ENCODE measurements at regions not wholly inside any gene's neighbourhood (a gene's known extent, or its start where the extent isn't known, plus 50 kb on each side); places are given as distances from the start of the nearest gene placed in this dataset.

- H3K4me1 ChIP-seq (ENCODE audit: insufficient read depth, low read length) = no peaks in the 10 kb centered on the region
- no peak overlapping the region for H2AFZ ChIP-seq (ENCODE audit: low read depth, low read length)
- peaks cover 10% of the 10 kb centered on the region for H3K27me3 ChIP-seq (ENCODE audit: insufficient read depth, low read length)
- H3K9me3 ChIP-seq (ENCODE audit: low read length) = no peaks in the 10 kb centered on the region
- no peaks in the 10 kb centered on the region for H3K36me3 ChIP-seq (ENCODE audit: insufficient read depth, low read length)
- no peak overlapping the region for H3K4me3 ChIP-seq (ENCODE audit: low read length)
Observed at GRCh38 chr18:5653802-5654201, 110.0 kb upstream of the EPB41L3 start.

GRCh38 chr18:5651736-5652135 is 107.9 kb upstream of the EPB41L3 start:
- Histone ChIP-seq H3K27me3 (ENCODE audit: insufficient read depth, low read length) (peaks cover 10% of the 10 kb centered on the region), H3K9me3 (ENCODE audit: low read length) (no peaks in the 10 kb centered on the region), H3K36me3 (ENCODE audit: insufficient read depth, low read length) (no peaks in the 10 kb centered on the region), H3K4me1 (ENCODE audit: insufficient read depth, low read length) (no peaks in the 10 kb centered on the region), H2AFZ (ENCODE audit: low read depth, low read length) (no peak overlapping the region), H3K4me3 (ENCODE audit: low read length) (no peak overlapping the region)

DNA sequence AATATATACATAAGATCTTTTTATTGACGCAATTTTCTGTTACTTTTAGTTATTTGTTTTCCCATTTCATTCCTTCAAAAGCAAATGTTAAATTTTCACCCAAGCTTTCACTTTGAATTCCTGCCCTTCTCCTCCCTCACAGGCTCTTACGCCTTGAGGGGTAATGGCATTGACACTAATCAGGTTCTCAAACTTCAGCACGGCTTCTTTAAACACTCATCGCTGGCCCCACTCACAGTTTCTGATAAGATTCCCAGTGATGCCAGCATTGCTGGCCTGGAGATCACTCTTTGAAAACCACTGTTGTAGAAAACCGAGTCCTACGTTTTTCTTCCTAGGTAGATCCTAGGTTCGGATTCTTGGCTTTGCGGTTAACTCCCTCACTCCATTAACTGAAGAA is 105.6 kb upstream of the EPB41L3 start:
- Histone ChIP-seq H3K36me3 (ENCODE audit: insufficient read depth, low read length) (no peaks in the 10 kb centered on the region), H3K9me3 (ENCODE audit: low read length) (no peaks in the 10 kb centered on the region), H3K4me3 (ENCODE audit: low read length) (no peak overlapping the region), H3K4me1 (ENCODE audit: insufficient read depth, low read length) (peaks cover 3% of the 10 kb centered on the region), H3K27me3 (ENCODE audit: insufficient read depth, low read length) (peaks cover 7% of the 10 kb centered on the region), H2AFZ (ENCODE audit: low read depth, low read length) (no peak overlapping the region)

GRCh38 chr18:5646739-5647138 is 102.9 kb upstream of the EPB41L3 start:
- H3K27me3 ChIP-seq (ENCODE audit: insufficient read depth, low read length) = no peaks in the 10 kb centered on the region
- no peak overlapping the region for H3K4me3 ChIP-seq (ENCODE audit: low read length)
- H3K4me1 ChIP-seq (ENCODE audit: insufficient read depth, low read length) = peaks cover 3% of the 10 kb centered on the region
- no peaks in the 10 kb centered on the region for H3K9me3 ChIP-seq (ENCODE audit: low read length)
- H3K36me3 ChIP-seq (ENCODE audit: insufficient read depth, low read length) = no peaks in the 10 kb centered on the region
- no peak overlapping the region for H2AFZ ChIP-seq (ENCODE audit: low read depth, low read length)

GRCh38 chr18:5643288-5643687 is 99.5 kb upstream of the EPB41L3 start:
- Histone ChIP-seq H2AFZ (ENCODE audit: low read depth, low read length) (no peak overlapping the region), H3K27me3 (ENCODE audit: insufficient read depth, low read length) (peaks cover 10% of the 10 kb centered on the region), H3K4me3 (ENCODE audit: low read length) (no peak overlapping the region), H3K36me3 (ENCODE audit: insufficient read depth, low read length) (no peaks in the 10 kb centered on the region), H3K4me1 (ENCODE audit: insufficient read depth, low read length) (peaks cover 3% of the 10 kb centered on the region), H3K9me3 (ENCODE audit: low read length) (no peaks in the 10 kb centered on the region)

- Histone ChIP-seq H3K36me3 (ENCODE audit: insufficient read depth, low read length) (no peaks in the 10 kb centered on the region), H3K9me3 (ENCODE audit: low read length) (no peaks in the 10 kb centered on the region)
Observed at GRCh38 chr18:5640939-5641338, 97.1 kb upstream of the EPB41L3 start.

DNA sequence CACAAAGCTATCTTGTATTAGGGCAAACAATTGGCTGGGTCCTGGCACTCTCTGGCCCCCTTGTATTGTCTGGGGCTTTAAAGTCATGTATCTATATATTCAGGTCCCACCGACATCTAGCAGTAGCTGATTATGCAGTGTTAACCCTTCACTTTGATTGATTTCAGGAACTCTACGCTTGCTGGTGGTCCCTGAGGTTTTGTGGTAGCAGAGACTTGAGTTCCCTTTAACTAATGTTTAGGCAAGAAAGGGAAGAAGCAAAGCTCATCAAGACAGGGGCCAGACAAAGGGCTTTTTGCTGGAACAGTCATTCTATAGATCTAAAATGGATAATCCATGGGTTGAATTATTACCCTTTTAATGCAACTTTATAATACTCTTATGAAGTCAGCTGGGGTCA is 95.3 kb upstream of the EPB41L3 start:
- no peak overlapping the region for H2AFZ ChIP-seq (ENCODE audit: low read depth, low read length)
- H3K27me3 ChIP-seq (ENCODE audit: insufficient read depth, low read length) = peaks cover 13% of the 10 kb centered on the region
- H3K4me3 ChIP-seq (ENCODE audit: low read length) = no peak overlapping the region
- no peaks in the 10 kb centered on the region for H3K9me3 ChIP-seq (ENCODE audit: low read length)
- no peaks in the 10 kb centered on the region for H3K36me3 ChIP-seq (ENCODE audit: insufficient read depth, low read length)
- H3K4me1 ChIP-seq (ENCODE audit: insufficient read depth, low read length) = no peaks in the 10 kb centered on the region

More at GRCh38 chr18:5640939-5641338, 97.1 kb upstream of the EPB41L3 start:
- no peak overlapping the region for H2AFZ ChIP-seq (ENCODE audit: low read depth, low read length)
- no peaks in the 10 kb centered on the region for H3K4me1 ChIP-seq (ENCODE audit: insufficient read depth, low read length)
- no peak overlapping the region for H3K4me3 ChIP-seq (ENCODE audit: low read length)
- H3K27me3 ChIP-seq (ENCODE audit: insufficient read depth, low read length) = peaks cover 13% of the 10 kb centered on the region

- no peaks in the 10 kb centered on the region for H3K9me3 ChIP-seq (ENCODE audit: low read length)
- no peak overlapping the region for H2AFZ ChIP-seq (ENCODE audit: low read depth, low read length)
- H3K4me3 ChIP-seq (ENCODE audit: low read length) = no peak overlapping the region
- peaks cover 49% of the 10 kb centered on the region for H3K27me3 ChIP-seq (ENCODE audit: insufficient read depth, low read length)
- H3K36me3 ChIP-seq (ENCODE audit: insufficient read depth, low read length) = no peaks in the 10 kb centered on the region
- peaks cover 7% of the 10 kb centered on the region for H3K4me1 ChIP-seq (ENCODE audit: insufficient read depth, low read length)
Observed at GRCh38 chr18:5632041-5632440, 88.2 kb upstream of the EPB41L3 start.

- H3K9me3 ChIP-seq (ENCODE audit: low read length) = no peaks in the 10 kb centered on the region
- H2AFZ ChIP-seq (ENCODE audit: low read depth, low read length) = no peak overlapping the region
- H3K4me3 ChIP-seq (ENCODE audit: low read length) = no peak overlapping the region
- H3K4me1 ChIP-seq (ENCODE audit: insufficient read depth, low read length) = peaks cover 7% of the 10 kb centered on the region
- H3K27me3 ChIP-seq (ENCODE audit: insufficient read depth, low read length) = peaks cover 56% of the 10 kb centered on the region
- H3K36me3 ChIP-seq (ENCODE audit: insufficient read depth, low read length) = no peaks in the 10 kb centered on the region
Observed at GRCh38 chr18:5630900-5631413, 87.2 kb upstream of the EPB41L3 start.

GRCh38 chr18:5630057-5630899 is 86.5 kb upstream of the EPB41L3 start:
- Histone ChIP-seq H3K27me3 (ENCODE audit: insufficient read depth, low read length) (peaks cover 56% of the 10 kb centered on the region), H2AFZ (ENCODE audit: low read depth, low read length) (peak overlapping the region; percentile 85), H3K9me3 (ENCODE audit: low read length) (no peaks in the 10 kb centered on the region), H3K4me1 (ENCODE audit: insufficient read depth, low read length) (peaks cover 8% of the 10 kb centered on the region), H3K4me3 (ENCODE audit: low read length) (peak overlapping the region; percentile 59), H3K36me3 (ENCODE audit: insufficient read depth, low read length) (no peaks in the 10 kb centered on the region)

DNA sequence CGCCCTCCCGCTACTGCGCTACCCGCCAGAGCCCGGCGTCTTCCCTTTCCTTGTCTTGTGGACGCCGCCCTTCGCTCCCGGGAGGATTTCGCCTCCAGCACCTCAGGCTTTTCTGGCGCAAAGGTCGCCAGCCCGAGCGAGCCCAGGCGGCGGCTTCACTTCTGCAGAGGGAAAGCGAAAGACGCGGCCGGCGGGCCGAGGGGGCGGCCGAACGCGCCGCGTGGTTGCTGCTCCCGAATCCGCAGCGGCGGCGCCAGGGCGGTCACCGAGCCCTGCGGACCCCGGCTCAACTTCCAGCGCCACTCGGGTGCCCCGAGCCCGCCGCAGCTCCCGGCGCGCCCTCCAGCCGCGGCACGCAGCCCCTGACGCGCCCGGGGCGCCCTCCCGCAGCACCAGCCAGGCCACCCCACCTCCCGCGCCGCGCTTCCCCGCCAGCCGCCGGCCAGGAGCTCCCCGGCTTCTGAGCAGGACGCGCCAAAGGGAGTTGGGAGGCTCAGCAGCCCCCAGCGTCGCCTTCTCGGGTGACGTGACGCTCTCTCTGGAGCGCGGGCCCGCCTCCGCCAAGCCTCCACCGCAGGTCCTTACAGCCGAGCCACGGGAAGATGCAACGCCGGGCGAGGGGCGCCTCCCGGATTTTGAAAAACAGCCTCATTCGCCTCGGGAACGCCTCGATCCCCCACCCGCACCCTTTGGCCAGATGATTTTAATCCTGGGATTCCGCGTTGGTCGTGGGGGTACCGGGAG is 84.9 kb upstream of the EPB41L3 start:
- H3K4me3 ChIP-seq (ENCODE audit: low read length) = peak overlapping the region; percentile 59
- H3K4me1 ChIP-seq (ENCODE audit: insufficient read depth, low read length) = peaks cover 19% of the 10 kb centered on the region
- H3K9me3 ChIP-seq (ENCODE audit: low read length) = no peaks in the 10 kb centered on the region
- peaks cover 55% of the 10 kb centered on the region for H3K27me3 ChIP-seq (ENCODE audit: insufficient read depth, low read length)
- H2AFZ ChIP-seq (ENCODE audit: low read depth, low read length) = peak overlapping the region; percentile 85
- H3K36me3 ChIP-seq (ENCODE audit: insufficient read depth, low read length) = no peaks in the 10 kb centered on the region

- peaks cover 52% of the 10 kb centered on the region for H3K27me3 ChIP-seq (ENCODE audit: insufficient read depth, low read length)
- no peaks in the 10 kb centered on the region for H3K9me3 ChIP-seq (ENCODE audit: low read length)
- H3K4me1 ChIP-seq (ENCODE audit: insufficient read depth, low read length) = peaks cover 19% of the 10 kb centered on the region
- peak overlapping the region; percentile 59 for H3K4me3 ChIP-seq (ENCODE audit: low read length)
- H2AFZ ChIP-seq (ENCODE audit: low read depth, low read length) = peak overlapping the region; percentile 85
- no peaks in the 10 kb centered on the region for H3K36me3 ChIP-seq (ENCODE audit: insufficient read depth, low read length)
Observed at GRCh38 chr18:5627776-5628511, 84.1 kb upstream of the EPB41L3 start.
